Stimulated activated CD4-positive, alpha-beta T cell treated with anti-CD3 and anti-CD28 coated beads, Interleukin-1b, Interleukin-23, amount 100 ng/mL, for 24 hours (primary cell): ENCODE measurements at regions not wholly inside any gene's neighbourhood (a gene's known extent, or its start where the extent isn't known, plus 50 kb on each side); places are given as distances from the start of the nearest gene placed in this dataset.
"Not testable (repeated sequence)": the region's sequence is repeated elsewhere in the genome, so short reads cannot be mapped to it uniquely, and the experiment has no call there.

ENCODE experiments used
- DNase-seq, 4 experiments: peaks; one replicate each; pipeline ENCODE4 v3.0.0-alpha.2; 2020; ENCODE audit warnings: low read depth in 4 of 4, low spot score in 1 of 4

DNA sequence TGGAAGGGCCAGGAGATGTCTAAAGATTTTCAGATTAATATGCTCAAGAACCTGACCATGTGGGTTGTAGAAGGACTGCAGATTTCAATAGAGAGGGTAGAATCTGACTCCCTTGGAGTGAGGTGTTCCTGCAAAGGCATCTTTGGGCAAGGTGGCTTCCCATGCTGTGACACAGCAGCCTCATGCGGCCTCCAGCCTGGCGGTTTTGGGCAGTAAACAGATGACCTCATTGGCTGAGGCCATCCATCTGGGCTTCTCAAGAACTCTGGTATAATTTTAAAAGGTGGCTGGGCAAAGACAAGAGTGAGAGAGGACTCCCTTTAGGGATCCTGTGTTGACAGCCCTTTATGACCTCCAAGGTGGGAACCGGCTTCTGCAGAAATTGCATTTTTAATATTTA is 90.3 kb upstream of the ERCC6L2 start:
- DNase-seq: no peak

DNA sequence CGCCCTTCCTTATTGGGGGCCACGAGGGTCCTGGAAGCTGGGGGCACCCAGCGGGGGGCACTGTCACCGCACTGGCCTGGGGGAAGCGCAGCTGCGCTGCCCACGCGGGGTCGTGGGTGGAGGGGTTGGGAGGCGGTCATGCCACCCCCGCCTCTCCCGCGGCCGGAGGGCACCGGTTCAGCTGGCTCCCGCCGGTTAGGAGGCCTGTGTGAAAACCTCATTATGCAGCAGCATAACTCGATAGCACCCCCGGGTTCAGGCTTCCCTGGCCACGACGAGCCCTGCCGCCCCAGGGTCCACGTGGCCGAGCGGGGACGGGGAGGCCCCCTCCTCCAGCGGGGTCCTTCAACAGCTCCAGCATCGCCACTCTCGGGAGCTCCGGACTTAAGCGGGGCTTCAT is 91.2 kb upstream of the ERCC6L2 start:
- DNase-seq: no peak

DNA sequence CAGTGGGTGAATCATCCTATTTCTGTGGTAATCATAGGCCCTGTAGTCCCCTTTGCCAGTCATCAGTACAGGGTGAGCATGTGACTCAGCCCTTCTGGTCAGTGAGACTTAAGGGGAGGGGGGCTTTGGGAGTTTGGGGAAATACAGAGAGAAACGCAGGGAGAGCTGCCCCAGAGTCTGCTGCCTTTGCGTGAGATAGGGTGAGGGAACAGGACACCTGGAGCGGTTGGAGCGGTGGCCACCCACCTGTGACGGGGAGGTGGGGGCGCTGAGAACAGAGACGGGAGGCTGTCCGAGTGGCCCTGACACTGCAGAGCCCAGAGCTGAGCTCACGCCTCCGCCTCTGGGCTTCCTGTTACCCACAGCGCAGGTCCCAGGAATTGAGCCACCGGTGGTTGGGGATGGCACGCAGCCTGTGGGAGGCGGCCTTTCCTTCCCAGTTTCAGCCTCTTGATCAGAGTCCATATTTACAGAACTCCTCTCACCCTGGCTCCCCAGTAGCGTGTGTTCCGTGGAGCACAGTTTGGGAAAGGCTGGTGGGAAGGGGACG is 92.0 kb upstream of the ERCC6L2 start:
- no peak for DNase-seq

DNA sequence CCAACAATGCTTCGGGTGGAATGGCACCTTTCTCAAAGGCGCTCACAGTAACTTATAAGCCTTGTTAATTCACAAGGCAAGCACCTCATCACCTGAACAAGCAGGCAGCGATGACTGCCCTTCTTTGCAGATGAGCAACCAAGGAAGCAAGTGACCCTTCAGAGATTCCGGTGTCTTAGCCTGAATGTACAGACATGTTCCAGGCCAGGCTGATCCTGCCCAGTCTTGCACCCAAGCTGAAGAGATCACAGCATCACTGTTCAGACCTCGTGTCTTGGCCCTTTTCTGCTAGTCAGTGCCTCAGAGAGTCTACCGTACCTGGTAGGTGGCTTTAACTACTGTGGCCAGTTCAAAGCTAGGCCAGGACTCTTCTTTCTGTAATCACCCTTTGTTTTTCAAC is 94.7 kb upstream of the ERCC6L2 start:
- DNase-seq: no peak

DNA sequence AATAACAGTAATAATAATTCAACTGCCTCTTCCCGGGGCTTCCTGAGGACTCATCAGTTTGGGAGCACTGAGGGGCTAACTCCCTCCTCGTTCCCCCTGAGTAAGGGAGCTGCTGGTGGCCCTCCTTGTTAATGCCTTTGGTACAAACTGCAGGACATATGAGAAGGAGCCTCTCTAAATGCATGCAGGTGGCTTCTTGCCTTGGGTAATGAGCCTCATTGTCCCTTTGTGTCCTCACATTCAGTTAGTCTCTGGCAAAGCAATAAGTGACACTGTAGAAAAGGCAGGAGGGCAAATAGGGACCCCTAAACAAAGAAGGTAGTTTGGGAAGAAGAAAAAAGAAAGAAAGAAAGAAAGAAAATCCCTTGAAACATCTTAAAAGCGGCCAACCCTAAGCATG is 95.4 kb upstream of the ERCC6L2 start:
- DNase-seq: no peak

DNA sequence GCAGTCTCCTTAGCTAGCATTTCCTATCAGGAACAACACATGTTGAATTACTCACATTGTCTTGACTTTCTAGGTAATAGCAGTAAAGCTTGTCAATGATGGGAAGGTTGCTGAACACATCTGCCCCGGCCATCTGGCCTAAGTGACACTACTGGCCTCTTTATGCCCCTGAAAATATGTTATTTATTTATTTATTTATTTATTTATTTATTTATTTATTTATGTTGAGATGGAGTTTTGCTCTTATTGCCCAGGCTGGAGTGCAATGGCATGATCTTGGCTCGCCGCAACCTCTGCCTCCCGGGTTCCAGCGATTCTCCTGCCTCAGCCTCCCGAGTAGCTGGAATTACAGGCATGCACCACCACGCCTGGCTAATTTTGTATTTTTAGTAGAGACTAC is 95.9 kb upstream of the ERCC6L2 start:
- DNase-seq: not testable (repeated sequence)

DNA sequence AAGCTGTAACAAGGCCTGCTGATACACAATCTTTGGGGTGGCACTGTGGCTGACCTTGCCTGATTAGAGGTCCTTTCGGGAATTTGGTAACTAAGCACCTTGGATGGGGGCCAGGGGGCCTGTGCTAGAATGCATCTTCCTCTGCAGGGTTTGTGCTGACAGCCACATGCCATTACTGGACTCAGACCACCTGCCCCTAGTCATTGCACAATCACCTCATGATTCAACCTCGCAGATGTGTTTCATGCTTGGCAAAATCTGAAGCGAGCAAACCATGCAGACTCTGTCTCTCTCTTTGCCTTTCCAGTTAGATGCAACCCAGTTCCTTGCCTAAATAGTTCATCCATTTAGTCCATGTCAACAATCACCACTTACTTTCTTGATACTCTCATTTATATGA is 96.5 kb upstream of the ERCC6L2 start:
- no peak for DNase-seq

DNA sequence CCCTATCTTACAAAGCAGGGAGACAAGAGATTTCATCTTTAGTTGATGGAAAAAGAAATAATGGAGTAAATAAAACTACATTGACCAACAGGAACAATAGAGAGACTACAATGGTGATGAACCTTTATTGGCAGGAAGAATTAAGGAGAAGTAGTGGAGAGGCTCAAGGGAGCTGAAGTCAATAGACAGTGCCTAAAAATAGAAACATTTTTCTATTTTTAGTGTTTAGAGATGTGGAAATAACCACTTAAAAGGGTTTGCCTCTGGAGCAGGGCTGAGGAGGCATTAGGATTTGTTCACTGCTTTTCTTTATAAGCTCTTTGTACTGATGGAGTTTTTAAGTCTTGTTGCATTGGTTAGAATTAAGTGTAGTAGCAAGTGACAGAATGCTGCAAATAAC is 98.4 kb upstream of the ERCC6L2 start:
- no peak for DNase-seq

DNA sequence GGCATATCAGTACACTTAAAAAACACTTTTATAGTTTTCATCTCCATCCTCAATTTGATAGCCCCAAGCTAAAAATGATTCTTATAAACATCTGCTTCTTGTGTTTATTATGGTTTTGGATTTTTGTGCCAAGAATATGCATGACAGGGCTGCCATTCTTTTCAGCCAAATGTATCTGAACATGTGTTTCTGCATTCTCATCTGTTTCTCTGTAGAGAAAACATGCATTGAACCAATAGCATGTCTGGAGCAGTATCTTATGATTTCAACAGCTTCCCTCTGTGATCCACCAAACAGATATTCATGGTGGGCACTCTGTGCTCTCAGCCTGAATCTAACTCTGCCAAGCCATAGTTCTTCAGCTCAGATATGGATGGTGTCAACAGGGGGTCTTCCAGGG is 99.3 kb upstream of the ERCC6L2 start:
- no peak for DNase-seq

DNA sequence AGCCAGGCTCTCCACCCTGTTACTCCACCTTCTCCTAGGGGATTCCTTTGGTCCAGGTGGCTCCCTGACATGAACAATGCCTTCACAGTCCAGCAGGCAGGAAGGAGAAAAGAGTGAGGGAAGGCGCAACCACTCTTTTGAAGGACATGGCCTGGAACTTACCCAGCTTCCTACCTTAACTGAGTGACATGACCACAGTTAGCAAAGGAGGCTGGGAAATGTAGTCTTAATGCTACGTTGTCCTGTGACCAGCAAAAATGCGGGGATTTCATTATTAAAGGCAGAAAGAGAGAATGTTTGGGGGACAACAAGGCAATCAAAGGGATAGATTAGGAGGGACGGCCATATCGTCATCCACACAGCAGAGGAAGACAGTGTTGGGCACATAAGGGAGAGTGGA is 100.3 kb upstream of the ERCC6L2 start:
- no peak for DNase-seq

DNA sequence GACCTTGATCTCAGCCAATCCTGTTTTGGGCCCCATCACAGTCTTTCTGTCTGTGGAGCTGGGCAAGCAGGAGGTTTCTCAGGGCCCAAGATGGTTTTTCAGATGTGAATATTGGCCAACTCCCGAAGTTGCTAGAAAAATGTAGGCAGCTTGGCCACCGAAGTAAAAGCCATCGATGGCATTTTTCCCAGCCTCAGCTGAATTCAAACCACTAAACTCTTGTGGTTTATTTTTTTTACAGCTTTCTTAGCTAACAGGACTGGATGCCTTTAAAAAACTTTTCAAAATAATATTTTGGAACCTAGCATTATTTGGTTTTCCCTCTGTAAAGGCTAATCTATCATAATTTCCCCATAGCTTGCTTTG is 102.5 kb upstream of the ERCC6L2 start:
- no peak for DNase-seq

DNA sequence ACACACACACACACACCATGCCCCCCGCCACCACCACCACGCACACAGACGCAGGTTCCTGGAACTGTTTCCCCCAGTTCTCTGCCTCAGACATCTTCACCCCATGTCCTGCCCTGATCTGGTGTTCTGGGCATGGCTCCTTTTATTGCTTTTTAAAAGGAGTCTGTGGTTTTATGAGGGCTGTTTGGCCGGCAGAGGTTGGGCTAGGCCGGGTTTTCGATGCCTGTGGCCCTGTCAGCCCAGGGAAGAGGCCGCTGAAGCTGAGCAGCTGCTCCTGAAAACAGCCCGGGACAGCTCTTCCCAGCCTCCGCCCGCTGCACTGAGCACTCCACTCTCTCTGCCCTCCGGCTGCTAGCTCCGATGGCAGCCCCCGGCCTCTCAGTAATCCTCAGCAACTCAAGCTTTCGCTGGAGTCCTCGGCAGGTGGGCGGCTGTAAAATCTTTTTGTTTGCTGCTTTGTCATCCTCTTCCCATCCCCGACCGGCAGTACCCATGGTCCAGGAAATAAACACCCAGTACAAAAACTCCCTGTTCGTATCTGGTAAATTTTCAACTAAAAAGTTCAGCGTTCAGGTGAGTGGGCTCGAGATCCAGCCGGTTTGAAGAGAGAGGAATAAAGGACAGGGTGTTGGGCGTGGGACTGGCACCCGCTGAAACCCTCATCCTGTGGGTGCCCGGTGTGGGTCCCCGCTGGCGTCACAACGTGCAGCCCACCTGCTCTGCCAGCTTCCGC is 103.0 kb upstream of the ERCC6L2 start:
- DNase-seq: no peak

DNA sequence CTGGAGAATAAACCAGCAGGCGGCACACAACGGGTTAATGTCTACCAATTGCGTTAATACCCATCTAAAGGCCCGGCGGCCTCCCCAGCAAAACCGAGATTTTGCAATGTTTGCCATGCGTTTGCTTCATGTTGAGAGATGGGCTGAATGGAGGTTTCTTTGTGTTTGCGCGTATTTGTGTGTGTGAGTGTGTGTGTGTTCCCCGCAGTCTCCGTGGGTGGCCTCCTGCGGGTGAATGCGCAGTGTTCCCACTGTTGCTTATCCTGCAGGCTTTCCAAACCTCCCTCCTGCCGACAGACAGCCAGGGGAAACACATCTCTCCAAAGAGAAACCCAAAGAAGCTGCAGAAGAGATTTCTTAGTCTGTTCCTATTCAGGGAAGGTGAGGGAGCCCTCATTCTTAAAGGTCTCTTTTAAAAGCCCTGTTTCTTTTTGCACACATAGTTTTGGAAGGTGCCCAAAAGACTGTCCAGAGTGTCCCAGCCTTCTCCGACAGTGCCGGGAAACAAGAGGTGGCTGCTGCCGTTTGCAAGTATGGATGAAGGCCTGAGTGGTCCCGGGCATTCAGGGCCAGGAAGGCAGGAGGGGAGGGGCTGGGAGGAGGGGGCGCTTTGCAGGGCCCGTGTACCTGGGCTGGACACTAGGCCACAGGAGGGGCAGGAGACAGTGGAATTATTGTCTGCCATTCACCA is 103.8 kb upstream of the ERCC6L2 start:
- no peak for DNase-seq

DNA sequence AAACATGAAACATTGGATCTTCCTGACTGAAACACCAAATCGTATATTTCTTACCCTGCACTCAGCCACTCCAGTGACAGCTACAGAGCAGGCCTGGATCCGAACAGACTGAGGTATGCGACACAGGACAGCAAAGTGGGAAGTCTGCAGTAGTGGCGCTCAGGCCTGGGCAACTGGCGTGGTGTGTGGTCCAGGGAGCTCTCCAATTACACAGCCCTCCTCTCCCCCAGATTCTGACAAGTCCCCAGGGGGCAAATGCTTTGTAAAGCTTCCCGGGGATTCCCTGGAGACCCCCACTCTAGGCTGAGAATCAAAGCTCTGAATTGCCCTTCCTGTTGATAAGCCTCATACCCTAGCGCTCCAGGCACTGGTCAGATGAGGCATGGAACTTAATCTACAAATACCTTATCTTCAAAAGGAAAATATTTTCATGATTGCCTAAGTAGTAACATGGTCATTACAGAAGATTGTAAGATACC is 104.8 kb upstream of the ERCC6L2 start:
- DNase-seq: no peak

DNA sequence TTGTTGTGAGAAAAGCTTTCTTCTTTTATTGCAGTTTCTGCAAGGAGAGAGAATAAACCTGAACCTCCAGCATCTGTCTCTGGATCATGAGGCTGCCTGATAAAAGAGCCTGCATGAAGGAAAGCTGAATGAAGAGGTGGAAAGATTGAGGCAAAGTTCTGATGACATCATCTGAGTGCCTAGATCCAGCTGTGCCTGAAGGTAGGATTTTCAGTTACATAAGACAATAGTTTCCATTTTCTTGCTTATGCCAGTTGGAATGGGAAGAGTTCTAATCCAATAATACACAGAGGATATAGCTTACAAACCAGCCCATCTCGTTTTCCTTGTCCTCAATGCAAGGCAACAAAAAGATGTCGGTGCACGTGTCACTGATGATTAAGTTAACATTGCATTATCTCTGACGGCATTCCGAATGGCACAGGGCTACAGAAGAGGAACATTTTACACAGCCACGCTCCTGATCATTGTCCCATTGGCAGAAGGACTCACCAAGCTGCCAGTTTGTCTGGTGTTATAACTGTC is 105.5 kb upstream of the ERCC6L2 start:
- DNase-seq: no peak

DNA sequence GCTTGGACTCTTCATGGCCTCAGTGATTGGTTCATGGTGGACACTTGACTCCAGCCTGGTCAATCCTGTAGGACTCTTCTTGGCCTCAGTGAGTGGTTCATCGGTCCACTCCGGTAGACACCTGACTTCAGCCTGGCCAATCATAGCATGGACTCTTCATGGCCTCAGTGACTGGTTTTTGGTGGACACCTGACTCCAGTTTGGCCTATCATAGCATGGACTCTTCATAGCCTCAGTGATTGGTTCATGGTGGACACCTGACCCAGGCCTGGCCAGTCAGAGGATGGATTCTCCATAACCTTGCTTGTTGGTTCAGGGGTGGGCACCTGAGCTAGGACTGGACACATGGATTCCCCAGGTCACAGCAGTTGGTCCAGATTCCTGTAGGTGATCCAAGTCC is 106.0 kb upstream of the ERCC6L2 start:
- DNase-seq: no peak

DNA sequence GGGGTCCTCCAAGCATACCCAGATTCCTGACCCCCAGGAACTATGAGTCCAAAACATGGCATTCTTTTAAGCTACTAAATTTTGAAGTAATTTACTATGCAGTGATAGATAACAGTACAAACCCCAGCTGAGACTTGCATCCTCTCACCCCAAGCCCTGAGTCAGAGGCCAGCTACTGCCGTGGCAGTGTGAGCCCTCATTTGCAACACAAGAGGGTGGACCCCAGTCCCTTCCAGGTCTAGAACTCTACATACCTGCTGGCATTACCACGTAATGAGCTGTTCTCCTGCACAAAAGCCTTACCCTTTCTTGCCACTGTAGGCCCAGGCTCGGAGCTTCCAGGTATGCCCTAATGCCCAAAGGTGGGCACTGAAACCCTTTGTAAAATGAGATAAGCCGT is 108.6 kb upstream of the ERCC6L2 start:
- no peak for DNase-seq

DNA sequence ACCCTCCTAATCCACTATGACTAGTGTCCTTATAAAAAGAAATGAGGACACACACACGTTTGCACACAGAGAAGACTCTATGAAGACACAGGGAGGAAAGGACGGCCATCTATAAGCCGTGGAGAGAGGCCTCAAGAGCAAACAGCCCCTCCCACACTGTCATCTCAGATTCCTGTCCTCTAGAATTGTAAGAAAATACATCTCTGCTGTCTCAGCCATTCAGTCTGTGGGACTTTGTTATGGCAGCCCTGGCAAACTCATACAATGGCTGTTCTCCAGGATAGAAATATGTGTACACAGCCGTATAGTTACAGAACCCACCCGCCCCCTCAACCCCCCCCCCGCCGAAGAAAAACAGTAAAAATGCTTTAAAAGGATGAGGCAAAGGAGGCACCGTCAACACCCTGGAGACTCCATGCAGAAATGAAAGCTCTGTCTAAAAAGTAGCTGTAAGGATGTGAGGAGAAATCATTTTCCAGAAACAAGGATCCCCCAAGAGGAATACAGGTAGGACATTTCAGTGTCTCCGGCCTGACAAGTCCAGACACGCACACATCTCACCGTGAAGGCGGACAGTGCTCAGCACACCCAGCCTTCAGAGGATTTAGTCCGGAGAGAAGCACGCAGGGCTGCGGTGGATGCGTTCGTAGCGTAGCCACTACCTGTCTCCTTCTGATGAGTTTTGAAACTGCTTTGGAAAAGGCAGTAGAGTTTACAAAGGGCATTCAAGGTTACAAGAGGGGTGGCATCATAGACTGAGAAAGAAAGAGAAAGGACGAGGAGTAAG is 110.8 kb upstream of the ERCC6L2 start:
- DNase-seq: no peak

DNA sequence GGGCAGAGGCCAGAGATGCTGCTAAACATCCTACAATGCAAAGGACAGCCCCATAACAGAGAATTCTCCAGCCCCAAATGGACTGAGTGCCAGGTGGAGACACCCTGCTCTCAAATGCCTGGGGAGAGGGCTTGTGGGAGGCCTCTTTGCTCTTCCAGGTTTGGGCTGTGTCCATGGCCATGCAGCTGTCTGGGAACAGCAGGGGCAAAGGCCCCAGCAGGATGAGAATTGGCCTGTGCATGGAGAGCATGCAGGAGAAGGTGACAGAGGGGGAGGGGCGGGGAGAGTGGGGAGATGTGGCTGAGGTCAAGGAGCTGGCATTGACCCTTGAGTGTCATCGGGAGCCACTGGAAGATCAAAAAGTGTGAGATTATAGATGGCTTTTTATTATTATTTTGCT is 111.5 kb upstream of the ERCC6L2 start:
- DNase-seq: no peak

DNA sequence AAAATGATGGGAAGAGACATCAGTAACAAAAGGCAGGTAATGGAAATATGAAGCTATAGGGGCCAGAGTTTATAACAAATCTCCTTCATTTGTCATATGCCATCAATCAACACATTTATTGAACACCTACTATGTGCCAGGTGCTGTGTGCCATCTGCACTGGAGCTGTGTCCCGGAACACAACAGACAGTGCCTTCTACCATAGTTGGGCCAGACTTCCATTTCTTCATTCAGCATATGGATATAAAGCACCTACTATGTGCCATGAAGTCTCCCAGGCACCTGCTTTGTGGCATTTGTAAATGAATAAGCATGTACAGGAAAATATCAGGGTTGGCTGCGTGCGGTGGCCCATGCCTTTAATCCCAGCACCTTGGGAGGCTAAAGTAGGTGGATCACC is 112.5 kb upstream of the ERCC6L2 start:
- DNase-seq: no peak

DNA sequence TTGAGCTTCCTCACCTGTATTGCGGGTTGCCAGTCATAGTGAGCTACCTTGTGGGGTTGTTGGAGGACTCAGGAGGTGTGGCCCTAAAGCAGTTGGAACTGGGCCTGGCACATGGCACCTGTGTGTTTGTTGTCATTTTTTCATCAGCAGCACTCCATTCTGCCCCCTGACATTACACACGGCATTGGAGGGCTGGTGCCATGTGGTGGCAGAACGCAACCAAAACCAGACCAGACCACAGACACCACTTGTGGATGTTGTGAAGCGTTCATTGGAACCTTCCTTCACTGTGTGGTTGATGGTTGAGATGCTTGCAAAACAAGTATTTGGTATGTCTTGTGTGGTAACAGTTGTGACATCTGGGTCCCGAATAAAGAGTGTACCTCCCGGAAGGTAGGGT is 113.2 kb upstream of the ERCC6L2 start:
- DNase-seq: no peak

DNA sequence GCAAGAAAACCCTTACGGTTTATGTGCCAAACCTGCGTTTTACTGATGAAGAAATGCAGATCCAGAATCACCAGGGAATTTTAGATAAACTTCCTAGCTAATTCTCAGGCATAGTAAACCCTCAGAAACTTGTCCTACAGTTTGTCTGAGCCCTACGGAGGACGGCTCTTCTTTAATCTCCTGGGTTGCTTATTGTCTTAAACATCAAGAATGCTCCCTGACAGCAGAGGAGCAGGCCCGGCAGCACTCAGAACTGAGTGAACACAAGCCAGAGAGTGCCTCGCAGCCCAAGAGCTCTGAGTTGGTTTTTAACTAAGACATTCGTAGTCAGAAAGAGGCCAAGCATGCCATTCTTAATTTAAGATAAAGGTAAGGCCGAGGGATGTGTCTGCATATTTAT is 114.7 kb upstream of the ERCC6L2 start:
- no peak for DNase-seq
